Cardiac septum (tissue), 1 donor: ENCODE measurements at regions not wholly inside any gene's neighbourhood (a gene's known extent, or its start where the extent isn't known, plus 50 kb on each side); places are given as distances from the start of the nearest gene placed in this dataset.
"Not testable (repeated sequence)": the region's sequence is repeated elsewhere in the genome, so short reads cannot be mapped to it uniquely, and the experiment has no call there.

Source experiments
- DNase-seq: peaks from one replicate; pipeline ENCODE4 v3.0.0-alpha.2; 2020; ENCODE audit warnings: low spot score
- intact Hi-C: fragments of 100-400 bp; cut with DNase I; formaldehyde crosslinking; loops from one replicate; pipeline ENCODE4 v1.14.0; 2022
- donor health status: DM: no; HTN: no; CAD: no.

DNA sequence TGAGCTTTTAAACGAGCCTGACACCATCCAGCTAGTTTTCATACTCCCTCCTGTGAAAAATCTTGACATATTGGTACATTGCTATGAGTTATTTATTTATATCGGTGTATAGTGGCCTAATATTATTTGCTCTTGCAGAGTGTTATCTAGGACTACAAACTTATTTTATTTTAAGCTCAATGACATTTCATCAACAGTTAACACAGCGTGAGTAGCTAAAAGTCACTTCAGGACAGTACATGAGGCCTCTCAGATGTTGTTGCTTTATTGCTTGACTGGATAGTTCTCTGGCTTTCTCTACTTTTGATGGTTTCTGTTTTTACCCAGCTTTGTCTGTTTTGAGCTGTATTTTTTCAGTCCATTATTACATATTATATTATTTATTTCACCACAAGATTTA is 172.9 kb upstream of the KLF7 start:
- intact Hi-C loops: loop anchor here (5.0 to 10.0 kb wide), 2 partner anchors 246 to 534 kb away; no protein-coding TSS in a partner anchor

DNA sequence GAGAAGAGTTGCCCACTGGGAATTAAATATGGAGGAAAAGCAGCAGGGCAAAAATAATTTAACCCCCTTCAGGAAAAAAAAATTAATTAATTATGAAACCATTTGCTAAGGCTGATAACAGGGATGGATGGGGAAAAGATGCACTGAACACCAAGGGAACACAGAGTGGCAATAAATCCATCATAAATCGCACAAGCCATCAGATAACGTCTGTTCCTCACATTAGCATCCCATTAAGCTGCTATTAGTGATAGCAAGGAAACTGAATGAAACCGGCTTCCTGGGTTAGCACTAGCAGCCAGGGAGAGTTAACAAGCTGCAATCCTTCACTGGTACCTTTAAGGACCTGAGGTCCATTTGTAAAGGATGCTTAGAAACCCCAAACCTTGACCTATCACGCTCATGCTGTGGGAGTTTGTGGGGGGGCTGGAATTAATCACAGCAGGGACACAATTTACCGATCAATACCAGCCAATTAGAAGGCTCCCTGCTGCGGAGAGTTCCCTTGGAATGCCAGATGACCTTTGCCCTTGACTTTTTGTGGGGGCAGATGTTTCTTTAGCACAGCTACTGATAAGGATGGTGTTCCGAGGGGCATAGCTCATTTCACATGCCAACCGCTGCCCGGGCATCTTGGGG is 175.5 kb upstream of the KLF7 start:
- DNase-seq: no peak
- intact Hi-C loops: no loop called here

More for the DNA sequence above, 172.9 kb upstream of the KLF7 start:
- no peak for DNase-seq

DNA sequence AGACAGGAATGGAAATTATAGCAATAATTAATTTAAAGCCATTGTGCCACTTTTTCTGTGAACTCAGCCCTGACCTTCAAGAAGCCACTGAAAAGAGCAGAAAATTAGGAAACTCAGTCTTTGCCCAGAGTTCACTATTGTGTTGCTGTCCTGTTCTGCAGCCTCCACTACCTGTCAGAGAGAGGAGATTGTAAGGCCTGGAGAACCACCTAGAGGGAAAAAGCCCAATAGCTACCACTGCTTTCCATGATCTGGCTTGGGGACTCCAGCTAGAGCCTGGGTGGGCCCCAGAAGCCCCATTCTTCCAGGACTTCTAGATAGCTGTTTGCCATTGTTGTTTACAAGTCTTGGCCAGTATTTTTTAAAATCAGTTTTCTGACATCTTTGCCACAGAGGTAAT is 176.1 kb upstream of the KLF7 start:
- no peak for DNase-seq
- intact Hi-C loops: no loop called here

DNA sequence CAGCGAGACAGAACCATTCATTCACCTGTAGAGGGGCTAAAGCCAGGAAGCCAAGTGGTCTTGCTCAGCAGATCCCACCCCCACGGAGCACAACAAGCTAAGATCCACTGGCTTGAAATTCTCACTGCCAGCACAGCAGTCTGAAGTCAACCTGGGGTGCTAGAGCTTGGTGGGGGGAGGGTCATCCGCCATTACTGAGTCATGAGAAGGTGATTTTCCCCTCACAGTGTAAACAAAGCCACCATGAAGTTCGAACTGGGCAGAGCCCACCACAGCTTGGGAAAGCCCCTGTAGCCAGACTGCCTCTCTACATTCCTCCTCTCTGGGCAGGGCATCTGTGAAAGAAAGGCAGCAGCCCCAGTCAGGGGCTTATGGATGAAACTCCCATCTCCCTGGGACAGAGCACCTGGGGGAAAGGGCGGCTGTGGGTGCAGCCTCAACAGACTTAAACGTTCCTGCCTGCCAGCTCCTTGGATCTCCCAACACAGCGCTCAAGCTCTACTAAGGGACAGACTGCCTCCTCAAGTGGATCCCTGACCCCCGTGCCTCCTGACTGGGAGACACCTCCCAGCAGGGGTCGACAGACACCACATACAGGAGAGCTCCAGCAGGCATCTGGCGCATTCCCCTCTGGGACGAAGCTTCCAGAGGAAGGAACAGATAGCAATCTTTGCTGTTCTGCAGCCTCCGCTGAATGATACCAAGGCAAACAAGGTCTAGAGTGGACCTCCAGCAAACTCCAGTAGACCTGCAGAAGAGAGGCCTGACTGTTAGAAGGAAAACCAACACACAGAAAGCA is 179.0 kb upstream of the KLF7 start:
- intact Hi-C loops, DNase-seq: not testable (repeated sequence)

DNA sequence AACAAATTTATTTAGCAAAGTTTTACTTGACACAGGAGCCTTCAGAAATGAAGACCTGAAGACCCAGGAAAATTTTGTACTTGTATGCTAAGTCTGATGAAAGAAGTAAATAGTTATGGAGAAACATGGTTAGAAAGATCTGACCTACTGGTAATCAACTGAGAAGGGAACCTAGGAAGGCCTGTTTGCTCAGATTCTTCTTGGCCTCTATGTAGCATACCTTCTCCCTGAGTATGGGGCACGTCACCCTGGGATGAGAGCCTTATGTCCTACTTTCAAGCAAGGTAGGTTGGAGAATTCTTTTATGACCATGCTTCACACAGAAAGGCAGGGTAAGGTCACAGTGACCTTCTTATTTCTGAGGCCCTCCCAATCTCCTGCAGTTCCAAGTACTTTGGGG is 178.6 kb upstream of the CREB1 start:
- no peak for DNase-seq
- intact Hi-C loops: no loop called here

DNA sequence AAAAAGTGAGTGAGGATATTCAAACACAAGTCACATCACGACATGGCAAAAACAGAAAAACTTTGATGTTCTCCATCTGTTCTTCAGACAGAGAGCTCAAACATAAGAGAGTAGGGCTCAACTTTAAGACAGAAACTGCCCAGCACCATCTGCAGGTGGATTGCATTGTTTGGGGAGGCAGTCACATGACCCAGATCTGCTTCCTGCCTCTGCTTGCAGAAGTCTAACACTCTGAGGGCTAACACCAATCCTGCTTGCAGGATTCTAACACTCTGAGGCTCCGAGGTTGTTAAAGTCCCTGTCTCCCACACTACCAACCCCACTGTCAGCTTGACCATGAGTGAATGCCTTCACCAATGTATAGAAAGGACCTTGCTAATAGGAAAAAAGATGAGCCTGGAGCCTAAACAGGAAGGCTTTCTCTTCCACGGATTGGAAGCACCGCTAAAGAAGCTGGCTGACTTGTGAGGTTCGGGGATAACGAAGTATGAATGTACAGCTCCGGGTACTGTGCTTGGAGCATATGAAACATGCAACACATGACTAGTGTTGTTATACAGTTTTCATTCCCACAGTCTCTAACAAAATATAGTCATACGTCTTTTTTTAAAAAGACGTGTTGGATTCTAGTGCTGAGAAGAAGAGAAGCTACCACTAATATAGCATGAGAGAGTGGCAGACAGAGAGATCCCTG is 176.6 kb upstream of the CREB1 start:
- intact Hi-C loops: no loop called here
- DNase-seq: no peak

DNA sequence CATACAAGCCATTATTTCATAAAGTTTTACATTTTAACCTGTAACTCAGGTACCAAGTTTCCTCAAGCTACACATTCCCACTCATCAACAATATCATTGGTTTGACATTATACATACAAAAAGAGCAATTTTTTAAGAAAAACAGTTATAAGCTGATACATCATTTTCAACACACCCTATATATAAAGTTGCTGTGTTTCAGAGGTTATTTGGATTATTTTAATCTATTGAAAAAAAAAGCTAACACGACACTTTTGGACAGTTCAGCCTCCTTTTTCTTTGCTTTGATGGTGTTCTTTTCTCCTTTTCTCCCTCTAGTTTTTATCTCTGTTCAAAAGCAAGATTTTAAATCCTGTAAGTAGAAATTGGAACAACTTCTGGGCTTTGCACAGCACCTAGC is 175.9 kb upstream of the CREB1 start:
- intact Hi-C loops: no loop called here
- no peak for DNase-seq

DNA sequence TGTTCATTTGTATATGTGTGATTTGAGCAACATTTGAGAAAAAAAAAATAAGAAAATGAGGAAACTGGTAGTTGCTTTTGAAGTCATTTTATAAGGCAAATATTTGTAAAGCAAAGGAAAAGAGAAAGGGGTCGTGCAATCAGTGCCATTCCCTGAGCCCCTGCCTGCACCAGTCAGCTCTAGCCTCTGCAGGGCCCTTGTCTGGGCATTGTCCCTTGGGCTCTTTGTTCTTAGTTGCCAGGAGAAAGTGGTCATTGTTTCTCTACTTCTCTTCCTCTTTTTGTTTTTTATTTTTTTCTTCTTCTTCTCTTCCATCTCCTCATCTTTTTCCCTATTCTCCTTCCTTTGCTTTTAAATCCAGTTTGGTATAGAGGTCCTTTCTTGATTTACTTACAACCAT is 175.3 kb upstream of the CREB1 start:
- intact Hi-C loops: no loop called here
- DNase-seq: no peak

DNA sequence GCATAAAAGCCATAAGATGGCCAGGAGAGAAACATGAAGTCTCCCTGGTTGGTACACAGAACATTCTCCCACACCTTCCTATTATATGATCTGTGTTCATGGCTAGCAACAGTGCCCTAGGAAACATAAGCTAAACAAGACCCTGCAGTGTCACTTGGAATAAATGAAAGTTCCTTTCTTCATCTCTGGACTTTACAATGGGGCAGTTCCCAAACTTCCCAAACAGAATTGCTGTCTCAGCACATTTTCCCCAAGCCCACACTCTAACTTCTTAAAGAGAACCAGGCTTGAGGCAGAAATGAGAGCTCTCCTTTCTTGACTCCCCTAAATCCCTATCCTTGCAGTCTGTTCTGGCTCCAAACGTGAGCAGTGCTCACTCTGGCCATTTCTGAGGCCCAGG is 173.2 kb upstream of the CREB1 start:
- no peak for DNase-seq
- intact Hi-C loops: no loop called here

DNA sequence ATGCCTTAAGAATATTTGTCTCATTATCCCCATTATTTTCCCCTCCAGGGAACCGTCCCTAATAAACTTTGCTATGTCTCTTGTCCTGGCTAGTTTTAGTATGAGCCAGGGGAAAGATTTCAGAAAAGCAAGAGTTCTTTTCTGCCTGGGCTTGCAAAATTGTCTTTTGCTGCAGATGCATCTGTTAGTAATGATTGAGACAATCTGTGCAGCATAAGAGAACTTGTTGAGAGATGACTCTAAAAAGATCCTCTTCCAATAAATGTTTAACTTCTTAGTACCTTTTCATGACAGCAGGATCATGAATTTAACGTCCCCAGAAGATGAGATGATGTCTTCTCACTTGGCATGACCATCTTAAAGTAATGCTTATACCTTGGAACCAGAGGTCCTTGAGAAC is 172.5 kb upstream of the CREB1 start:
- intact Hi-C loops: no loop called here
- no peak for DNase-seq

DNA sequence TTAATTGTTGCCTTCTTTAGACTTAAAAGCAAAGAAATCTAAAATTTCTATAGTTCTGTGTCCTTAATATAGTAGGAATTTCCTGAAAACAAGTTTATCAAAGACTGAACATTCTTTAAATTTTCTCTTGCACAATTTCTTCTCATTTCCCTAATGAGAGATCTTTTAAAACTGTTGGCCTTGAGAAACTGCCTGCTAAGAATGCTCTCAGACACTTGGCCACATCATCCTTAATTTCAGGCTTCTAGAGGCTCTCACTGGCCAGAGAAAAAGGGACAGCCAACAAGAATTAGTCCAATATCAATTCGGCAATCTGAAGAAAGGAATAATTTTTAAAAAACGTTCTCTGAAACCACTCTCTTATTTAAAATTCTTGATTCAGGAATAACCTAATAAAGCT is 167.0 kb upstream of the CREB1 start:
- intact Hi-C loops: no loop called here

DNA sequence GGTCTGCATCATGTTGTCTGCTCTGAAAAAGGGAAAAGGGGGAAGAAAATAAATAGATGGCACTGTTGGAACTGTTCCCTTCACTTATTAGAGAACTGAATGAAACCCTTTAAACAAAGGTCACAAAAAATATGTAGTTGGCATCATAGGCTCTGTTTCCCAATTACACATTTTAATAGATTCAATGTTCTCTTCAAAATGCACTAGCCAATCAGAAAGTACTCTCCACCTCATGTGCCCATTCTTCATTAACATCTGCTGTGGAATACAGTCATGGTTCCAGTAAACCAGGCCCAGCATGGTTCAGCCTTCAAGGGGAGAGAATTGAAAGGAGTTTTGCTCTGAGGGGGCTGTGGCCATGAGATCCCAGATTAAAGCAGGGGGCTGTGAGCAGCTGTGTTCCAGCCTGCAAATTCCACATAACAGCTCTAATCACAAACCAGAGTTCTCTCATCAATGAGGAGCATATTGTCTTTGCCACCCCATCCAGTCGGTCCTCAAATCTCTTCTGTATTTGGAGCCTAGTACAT is 165.9 kb upstream of the CREB1 start:
- DNase-seq: no peak
- intact Hi-C loops: no loop called here

More for the DNA sequence above, 167.0 kb upstream of the CREB1 start:
- DNase-seq: no peak

DNA sequence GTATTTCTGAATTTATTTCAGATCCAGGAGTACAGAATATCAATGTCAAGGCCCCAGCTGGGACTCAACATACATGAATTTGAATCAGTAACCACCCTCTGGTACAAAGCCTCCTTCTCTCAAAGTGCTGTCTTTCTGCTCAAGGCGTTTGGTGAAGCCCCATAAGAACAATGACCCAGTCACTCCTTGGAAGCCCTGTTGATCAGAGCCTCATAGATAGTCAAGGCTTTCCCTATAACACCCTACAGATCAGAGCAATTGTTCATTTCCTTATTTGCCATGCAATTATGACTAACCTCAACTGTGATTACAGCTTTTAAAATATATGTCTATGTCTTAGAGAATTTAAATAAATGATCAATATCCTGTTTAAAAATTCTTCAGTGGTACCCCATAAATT is 159.1 kb upstream of the CREB1 start:
- intact Hi-C loops: no loop called here
- DNase-seq: no peak

DNA sequence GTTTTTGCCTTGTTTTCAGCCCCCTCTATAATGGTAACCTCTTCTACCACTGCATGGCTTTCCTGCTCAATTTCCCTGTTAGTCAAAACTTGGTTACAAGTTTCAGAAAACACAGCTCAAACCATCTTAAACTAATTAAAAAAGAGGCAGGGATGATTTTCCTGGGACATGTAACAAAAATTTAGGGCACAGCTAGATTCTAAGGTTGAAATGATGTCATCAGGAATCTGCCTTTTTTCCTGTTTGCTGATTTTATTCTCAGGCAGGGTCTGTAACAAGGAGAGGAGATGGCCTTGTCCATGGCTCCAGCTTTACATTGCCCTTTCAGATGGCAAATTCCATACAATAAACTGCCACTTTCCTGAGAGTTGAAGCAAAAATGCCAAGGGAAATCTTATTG is 157.9 kb upstream of the CREB1 start:
- intact Hi-C loops: no loop called here
- DNase-seq: no peak

DNA sequence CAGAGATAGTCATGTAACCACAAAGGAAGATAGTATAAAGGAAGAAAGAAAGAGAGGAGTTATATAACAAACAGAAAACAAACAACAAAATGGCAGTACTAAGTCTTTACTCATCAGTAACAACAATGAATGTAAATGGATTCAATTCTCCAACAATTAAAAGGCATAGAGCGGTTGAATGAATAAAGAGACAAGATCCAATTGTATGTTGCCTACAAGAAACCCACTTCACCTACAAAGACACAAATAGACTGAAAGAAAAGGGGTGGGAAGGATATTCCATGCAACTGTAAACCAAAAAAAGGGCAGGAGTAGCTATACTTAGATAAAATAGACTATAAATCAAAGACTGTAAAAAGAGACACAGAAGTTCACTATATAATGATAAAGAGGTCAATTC is 157.3 kb upstream of the CREB1 start:
- DNase-seq: no peak
- intact Hi-C loops: no loop called here

DNA sequence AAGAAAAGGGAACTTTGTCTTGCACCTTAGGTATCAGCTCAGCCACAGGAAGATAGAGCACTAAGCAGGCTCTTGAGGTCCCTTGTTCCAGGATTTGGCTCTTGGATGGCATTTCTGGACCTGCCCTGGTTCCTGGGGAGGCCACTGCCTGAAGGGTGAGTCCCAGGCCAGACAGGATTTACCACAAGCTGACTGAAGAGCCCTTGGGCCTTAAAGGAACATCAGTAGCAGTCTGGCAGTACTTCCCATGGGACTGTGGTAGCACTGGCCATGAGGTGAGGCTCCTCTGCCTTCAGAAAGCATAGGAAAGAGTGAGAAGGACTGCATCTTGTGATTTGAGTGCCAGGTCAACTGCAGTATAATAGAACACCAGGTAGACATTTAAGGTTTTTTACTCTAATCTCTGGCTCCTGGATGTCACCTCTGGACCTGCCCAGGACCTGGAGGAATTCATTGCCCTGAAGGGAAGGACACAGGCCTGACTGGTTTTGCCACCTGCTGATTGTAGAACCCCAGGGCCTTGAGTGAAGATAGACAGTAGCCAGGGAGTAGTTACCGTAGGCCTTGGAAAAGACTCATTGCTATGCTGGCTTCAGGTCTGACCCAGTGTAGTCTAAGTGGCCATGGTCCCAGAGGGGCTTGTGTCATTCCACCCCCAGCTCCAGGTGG is 154.4 kb upstream of the CREB1 start:
- intact Hi-C loops: no loop called here
- DNase-seq: no peak

DNA sequence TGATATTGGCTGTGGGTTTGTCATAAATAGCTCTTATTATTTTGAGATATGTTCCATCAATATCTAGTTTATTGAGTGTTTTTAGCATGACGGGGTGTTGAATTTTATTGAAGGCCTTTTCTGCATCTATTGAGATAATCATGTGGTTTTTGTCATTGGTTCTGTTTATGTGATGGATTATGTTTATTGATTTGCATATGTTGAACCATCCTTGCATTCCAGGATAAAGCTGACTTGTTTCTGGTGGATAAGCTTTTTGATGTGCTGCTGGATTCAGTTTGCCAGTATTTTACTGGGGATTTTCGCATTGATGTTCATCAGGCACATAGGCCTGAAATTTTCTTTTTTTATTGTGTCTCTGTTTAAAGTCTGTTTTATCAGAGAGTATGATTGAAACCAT is 151.1 kb upstream of the CREB1 start:
- DNase-seq, intact Hi-C loops: not testable (repeated sequence)

DNA sequence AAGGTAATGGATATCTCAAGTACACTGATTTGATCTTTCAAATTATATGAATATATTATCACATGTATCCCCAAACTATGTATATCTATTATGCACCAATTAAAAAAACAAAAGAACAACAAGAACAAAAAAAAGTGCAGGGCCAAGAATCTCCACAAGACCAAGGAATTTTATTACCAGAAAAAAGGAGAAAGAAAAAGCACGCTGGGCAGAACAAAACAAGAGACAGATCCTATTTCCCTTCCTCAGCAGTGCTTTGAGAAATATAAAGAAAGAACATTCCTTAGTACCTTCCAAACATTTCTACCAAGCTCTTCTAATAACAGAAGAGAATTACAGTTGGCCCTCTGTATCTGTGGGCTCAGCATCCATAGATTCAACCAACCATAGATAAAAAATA is 144.7 kb upstream of the CREB1 start:
- intact Hi-C loops: no loop called here
- no peak for DNase-seq

DNA sequence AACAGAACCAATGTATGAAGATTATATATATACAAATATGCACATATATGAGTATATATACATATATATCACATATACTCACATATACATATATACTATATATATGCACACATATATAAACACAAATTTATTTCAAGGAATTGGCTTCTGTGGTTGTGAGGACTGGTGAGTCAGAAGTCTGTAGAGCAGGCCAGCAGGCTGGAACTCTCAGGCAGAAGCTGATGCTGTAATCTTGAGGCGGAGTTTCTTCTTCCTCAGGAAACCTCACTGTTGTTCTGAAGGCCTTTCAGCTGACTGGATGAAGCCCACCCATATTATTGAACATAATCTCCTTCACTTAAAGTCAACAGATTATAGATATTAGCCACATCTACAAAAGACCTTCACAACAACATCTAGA is 143.9 kb upstream of the CREB1 start:
- intact Hi-C loops: no loop called here
- no peak for DNase-seq

DNA sequence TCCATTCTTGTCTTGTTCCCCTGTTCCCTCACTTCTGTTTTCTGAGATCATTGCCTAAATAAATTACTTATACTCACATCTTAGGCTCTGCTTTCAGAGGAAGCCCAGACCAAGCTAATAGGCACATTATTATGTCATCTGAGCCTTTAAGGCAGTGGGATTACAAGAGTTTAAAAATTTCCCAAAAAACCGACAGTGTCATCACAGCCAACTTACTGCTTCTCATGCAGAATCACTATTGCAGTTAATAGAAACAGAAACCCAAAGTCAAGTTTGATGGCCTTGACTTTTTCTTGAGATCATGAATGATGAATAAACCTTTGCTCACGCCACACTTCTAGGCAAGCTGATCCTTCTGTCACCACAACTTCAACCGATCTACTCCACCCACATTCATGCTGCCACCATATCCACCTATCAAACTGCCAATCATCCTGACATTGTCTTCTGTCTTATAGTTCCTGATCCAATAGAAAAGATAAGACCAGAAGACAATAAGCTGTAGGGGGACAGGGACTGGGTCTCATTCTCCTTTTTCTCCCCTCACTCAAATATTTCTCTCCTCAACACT is 142.7 kb upstream of the CREB1 start:
- intact Hi-C loops: no loop called here
- no peak for DNase-seq
